ENCODE measurements at regions not wholly inside any gene's neighbourhood (a gene's known extent, or its start where the extent isn't known, plus 50 kb on each side); places are given as distances from the start of the nearest gene placed in this dataset.

- TF ChIP-seq POLR2A (IDR thresholded peaks at IDR 0.05) (no peak), CTCF (IDR thresholded peaks at IDR 0.05) (no peak), EP300 (IDR thresholded peaks at IDR 0.05) (no peak), POLR2AphosphoS5 (IDR thresholded peaks at IDR 0.05) (no peak)
Observed at GRCh38 chr11:33536178-33536577, 164.4 kb downstream of the C11orf91 start.
